ENCODE measurements at regions not wholly inside any gene's neighbourhood (a gene's known extent, or its start where the extent isn't known, plus 50 kb on each side); places are given as distances from the start of the nearest gene placed in this dataset.

GRCh38 chr4:24131954-24132673 is 242.3 kb upstream of the PPARGC1A start:
- TF ChIP-seq TSHZ2 (CRISPR knock-in tag; IDR thresholded peaks at IDR 0.05), result no peak
- no peak for TF ChIP-seq CSRNP3 (CRISPR knock-in tag; IDR thresholded peaks at IDR 0.05)
- TF ChIP-seq GLIS3 (CRISPR knock-in tag; IDR thresholded peaks at IDR 0.05), result no peak
- TF ChIP-seq POU6F1 (CRISPR knock-in tag; IDR thresholded peaks at IDR 0.05; ENCODE audit: borderline replicate concordance, low read depth), result no peak
- TF ChIP-seq, protein P1, sequence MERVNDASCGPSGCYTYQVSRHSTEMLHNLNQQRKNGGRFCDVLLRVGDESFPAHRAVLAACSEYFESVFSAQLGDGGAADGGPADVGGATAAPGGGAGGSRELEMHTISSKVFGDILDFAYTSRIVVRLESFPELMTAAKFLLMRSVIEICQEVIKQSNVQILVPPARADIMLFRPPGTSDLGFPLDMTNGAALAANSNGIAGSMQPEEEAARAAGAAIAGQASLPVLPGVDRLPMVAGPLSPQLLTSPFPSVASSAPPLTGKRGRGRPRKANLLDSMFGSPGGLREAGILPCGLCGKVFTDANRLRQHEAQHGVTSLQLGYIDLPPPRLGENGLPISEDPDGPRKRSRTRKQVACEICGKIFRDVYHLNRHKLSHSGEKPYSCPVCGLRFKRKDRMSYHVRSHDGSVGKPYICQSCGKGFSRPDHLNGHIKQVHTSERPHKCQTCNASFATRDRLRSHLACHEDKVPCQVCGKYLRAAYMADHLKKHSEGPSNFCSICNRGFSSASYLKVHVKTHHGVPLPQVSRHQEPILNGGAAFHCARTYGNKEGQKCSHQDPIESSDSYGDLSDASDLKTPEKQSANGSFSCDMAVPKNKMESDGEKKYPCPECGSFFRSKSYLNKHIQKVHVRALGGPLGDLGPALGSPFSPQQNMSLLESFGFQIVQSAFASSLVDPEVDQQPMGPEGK (CRISPR knock-in tag; IDR thresholded peaks at IDR 0.05; ENCODE audit: borderline replicate concordance), result no peak
- no peak for TF ChIP-seq ZFP3 (CRISPR knock-in tag; IDR thresholded peaks at IDR 0.05)
- no peak for TF ChIP-seq SNAI2 (CRISPR knock-in tag; IDR thresholded peaks at IDR 0.05)
- no peak for TF ChIP-seq ZFP30 (CRISPR knock-in tag; IDR thresholded peaks at IDR 0.05)
- TF ChIP-seq PPARA (CRISPR knock-in tag; IDR thresholded peaks at IDR 0.05; ENCODE audit: borderline replicate concordance), result no peak
- TF ChIP-seq ISL1 (CRISPR knock-in tag; IDR thresholded peaks at IDR 0.05), result no peak
- no peak for TF ChIP-seq TOX (CRISPR knock-in tag; IDR thresholded peaks at IDR 0.05; ENCODE audit: borderline replicate concordance)
- no peak for TF ChIP-seq OSR1 (CRISPR knock-in tag; IDR thresholded peaks at IDR 0.05)
- TF ChIP-seq BACH2 (CRISPR knock-in tag; IDR thresholded peaks at IDR 0.05; ENCODE audit: borderline replicate concordance), result no peak
